ENCODE measurements at regions not wholly inside any gene's neighbourhood (a gene's known extent, or its start where the extent isn't known, plus 50 kb on each side); places are given as distances from the start of the nearest gene placed in this dataset.

DNA sequence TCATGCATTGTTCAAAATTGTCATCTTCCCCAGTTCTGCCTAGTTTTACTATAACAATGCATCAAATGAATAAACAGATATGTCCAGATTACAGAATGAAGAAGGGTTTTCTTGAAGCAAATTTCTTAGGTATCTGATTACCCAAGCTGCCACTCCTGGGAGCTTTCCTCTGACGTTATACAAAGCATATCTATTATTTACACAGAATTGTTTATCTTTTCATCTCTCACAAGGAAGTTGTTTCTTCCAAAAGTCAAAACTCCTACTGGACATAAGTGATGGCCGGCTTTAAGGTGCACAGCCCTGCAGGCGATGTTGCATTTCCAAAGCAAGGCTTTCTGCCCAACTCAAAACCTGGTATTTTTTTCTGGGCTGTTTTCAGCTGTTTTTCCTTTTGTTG, 73.4 kb upstream of the ANKH start:
- Histone ChIP-seq H3K27me3 (no peaks in the 10 kb centered on the region), H3K4me3 (no peak overlapping the region), H3K27ac (no peak overlapping the region), H3K9me3 (no peaks in the 10 kb centered on the region), H3K4me1 (no peaks in the 10 kb centered on the region), H3K36me3 (no peaks in the 10 kb centered on the region)
- intact Hi-C loops (cut with DNase I; ENCODE audit: low total_unique reads): no loop called here
- no peak for DNase-seq
- WGBS, 5 donors: 35 to 58% (median 49%) methylated on average over 3 of the region's 3 CpGs
- TF ChIP-seq POLR2A (IDR thresholded peaks at IDR 0.05) (no peak), POLR2AphosphoS5 (IDR thresholded peaks at IDR 0.05) (no peak), EP300 (IDR thresholded peaks at IDR 0.05) (no peak), CTCF (IDR thresholded peaks at IDR 0.05) (no peak)

- Histone ChIP-seq H3K4me1 (no peaks in the 10 kb centered on the region), H3K27ac (no peak overlapping the region), H3K9me3 (no peaks in the 10 kb centered on the region), H3K4me3 (no peak overlapping the region), H3K36me3 (no peaks in the 10 kb centered on the region), H3K27me3 (no peaks in the 10 kb centered on the region)
- intact Hi-C loops (cut with DNase I; ENCODE audit: low total_unique reads): no loop called here
- DNase-seq: no peak
- no peak for TF ChIP-seq POLR2A (IDR thresholded peaks at IDR 0.05)
- no peak for TF ChIP-seq EP300 (IDR thresholded peaks at IDR 0.05)
- no peak for TF ChIP-seq CTCF (IDR thresholded peaks at IDR 0.05)
- TF ChIP-seq POLR2AphosphoS5 (IDR thresholded peaks at IDR 0.05): no peak
- WGBS, 5 donors: 91 to 92% (median 91%) methylated on average over 4 of the region's 4 CpGs
Observed at GRCh38 chr5:14944350-14944739, 72.8 kb upstream of the ANKH start.

DNA sequence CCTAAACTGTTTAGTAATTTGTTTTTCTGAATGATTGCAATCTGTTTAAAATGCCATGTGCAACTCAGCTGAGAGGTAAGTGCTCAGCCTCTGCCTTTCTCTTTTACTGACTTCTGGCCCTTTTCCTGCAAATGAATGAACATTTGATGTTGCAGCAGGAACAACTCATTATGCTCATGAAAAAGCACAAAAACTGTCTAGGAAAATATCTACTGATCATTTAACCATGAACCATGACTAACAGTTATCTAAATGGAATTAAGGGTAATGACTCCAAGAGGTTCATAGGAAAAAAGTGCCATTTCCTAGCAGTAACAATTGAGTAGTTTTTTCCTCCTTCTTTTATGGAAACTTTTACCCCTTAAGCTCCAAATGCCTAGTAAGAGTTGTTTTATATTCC, 70.6 kb upstream of the ANKH start:
- TF ChIP-seq CTCF (IDR thresholded peaks at IDR 0.05): no peak
- TF ChIP-seq POLR2A (IDR thresholded peaks at IDR 0.05): no peak
- TF ChIP-seq POLR2AphosphoS5 (IDR thresholded peaks at IDR 0.05): no peak
- TF ChIP-seq EP300 (IDR thresholded peaks at IDR 0.05): no peak
- DNase-seq: no peak
- H3K36me3 ChIP-seq: no peaks in the 10 kb centered on the region
- H3K4me3 ChIP-seq: no peak overlapping the region
- H3K4me1 ChIP-seq: no peaks in the 10 kb centered on the region
- intact Hi-C loops (cut with DNase I; ENCODE audit: low total_unique reads): no loop called here
- no peaks in the 10 kb centered on the region for H3K27me3 ChIP-seq
- H3K27ac ChIP-seq: no peak overlapping the region
- no peaks in the 10 kb centered on the region for H3K9me3 ChIP-seq

GRCh38 chr5:14937254-14937653, 65.7 kb upstream of the ANKH start:
- peak in 1 of 2 donors; percentile 38 for DNase-seq
- 23 to 36% (median 32%) methylated on average over 5 of the region's 5 CpGs for WGBS, 5 donors
- H3K4me3 ChIP-seq: no peak overlapping the region
- H3K27me3 ChIP-seq: no peaks in the 10 kb centered on the region
- H3K9me3 ChIP-seq: no peaks in the 10 kb centered on the region
- H3K4me1 ChIP-seq: no peaks in the 10 kb centered on the region
- TF ChIP-seq POLR2AphosphoS5 (IDR thresholded peaks at IDR 0.05) (no peak), EP300 (IDR thresholded peaks at IDR 0.05) (no peak), POLR2A (IDR thresholded peaks at IDR 0.05) (no peak), CTCF (IDR thresholded peaks at IDR 0.05) (no peak)
- H3K27ac ChIP-seq: no peak overlapping the region
- intact Hi-C loops (cut with DNase I; ENCODE audit: low total_unique reads): no loop called here
- H3K36me3 ChIP-seq: no peaks in the 10 kb centered on the region
